OCI-LY7 (cell line): ENCODE measurements at regions not wholly inside any gene's neighbourhood (a gene's known extent, or its start where the extent isn't known, plus 50 kb on each side); places are given as distances from the start of the nearest gene placed in this dataset.

Source experiments
- BruUV-seq: library from RNA; stranded (reverse); fragments of 400-500 nt; replicated peaks from 2 replicates; lab custom pipeline; 2021; lab: Mats Ljungman, UMichigan
- CTCF ChIA-PET: fragments of 300-600 bp; sonication (Branson Sonifier 250); formaldehyde crosslinking; loops from one replicate; lab custom pipeline; 2022; ENCODE audit warnings: antibody characterized with exemption; ENCODE audit not compliant: unreplicated experiment; lab: Charles Lee
- POLR2A ChIA-PET: fragments of 300-600 bp; sonication (Branson Sonifier 250); formaldehyde crosslinking; loops from one replicate; lab custom pipeline; 2022; ENCODE audit warnings: antibody characterized with exemption; lab: Charles Lee
- DNase-seq: peaks from one replicate; pipeline ENCODE4 v3.0.0-alpha.2; 2015; ENCODE audit warnings: low spot score
- H2AFZ ChIP-seq: fragments of 200-600 bp; sonication (generic), shearing (Covaris generic); 2 replicates; pipeline ENCODE4 v1.6.1; 2014; ENCODE audit warnings: mild to moderate bottlenecking, antibody characterized with exemption, low read length, moderate library complexity
- H3K27ac ChIP-seq: fragments of 200-600 bp; sonication (generic); 2 replicates; pipeline ENCODE4 v1.5.1; 2014; ENCODE audit warnings: mixed run types, low read depth, mild to moderate bottlenecking, moderate library complexity, low read length, inconsistent platforms; ENCODE audit not compliant: poor library complexity, severe bottlenecking
- H3K36me3 ChIP-seq: fragments of 200-600 bp; sonication (generic); 2 replicates; pipeline ENCODE4 v1.6.1; 2014; ENCODE audit warnings: mild to moderate bottlenecking, antibody characterized with exemption, low read length, moderate library complexity, mixed read lengths; ENCODE audit not compliant: insufficient read depth
- H3K4me1 ChIP-seq: fragments of 200-600 bp; sonication (generic); 2 replicates; pipeline ENCODE4 v1.5.1; 2014; ENCODE audit warnings: mild to moderate bottlenecking, low read length; ENCODE audit not compliant: insufficient read depth, poor library complexity, severe bottlenecking
- H3K4me2 ChIP-seq: fragments of 200-600 bp; sonication (generic); 2 replicates; pipeline ENCODE4 v1.6.1; 2014; ENCODE audit warnings: mild to moderate bottlenecking, low read length
- H3K4me3 ChIP-seq: fragments of 200-600 bp; sonication (generic); 2 replicates; pipeline ENCODE4 v1.5.1; 2014; ENCODE audit warnings: mild to moderate bottlenecking, low read depth, low read length; ENCODE audit not compliant: poor library complexity, severe bottlenecking
- H3K79me2 ChIP-seq: fragments of 200-600 bp; sonication (generic); 2 replicates; pipeline ENCODE4 v1.6.1; 2016; ENCODE audit warnings: low read depth, mild to moderate bottlenecking, low read length, moderate library complexity, mixed read lengths; ENCODE audit not compliant: insufficient read depth
- H3K9me2 ChIP-seq: fragments of 200-600 bp; sonication (generic); 2 replicates; pipeline ENCODE4 v1.6.1; 2016; ENCODE audit warnings: mild to moderate bottlenecking, low read length, mixed read lengths; ENCODE audit not compliant: insufficient read depth
- H3K9me3 ChIP-seq: fragments of 200-600 bp; sonication (generic); 2 replicates; pipeline ENCODE4 v1.6.1; 2014; ENCODE audit warnings: mild to moderate bottlenecking, mixed run types, low read length, mixed read lengths
- H4K20me1 ChIP-seq: fragments of 200-600 bp; sonication (generic); 2 replicates; pipeline ENCODE4 v1.6.1; 2014; ENCODE audit warnings: mild to moderate bottlenecking, antibody characterized with exemption, low read length, moderate library complexity, mixed read lengths; ENCODE audit not compliant: insufficient read depth
- CTCF ChIP-seq: fragments of 200-600 bp; sonication (generic); conservative IDR thresholded peaks from 2 replicates; pipeline ENCODE4 v1.5.1; 2014; ENCODE audit warnings: mild to moderate bottlenecking, antibody characterized with exemption, low read length, moderate library complexity, mixed read lengths
- EZH2phosphoT487 ChIP-seq: fragments of 200-600 bp; sonication (generic); IDR thresholded peaks from 2 replicates; pipeline ENCODE4 v1.6.1; 2018; ENCODE audit warnings: low read depth, borderline replicate concordance, mild to moderate bottlenecking, mixed run types, antibody characterized with exemption, low read length, moderate library complexity, mixed read lengths
- intact Hi-C: fragments of 100-400 bp; cut with micrococcal nuclease; formaldehyde crosslinking; loops from one replicate; pipeline ENCODE4 v1.10.0; 2022; ENCODE audit not compliant: unreplicated experiment

DNA sequence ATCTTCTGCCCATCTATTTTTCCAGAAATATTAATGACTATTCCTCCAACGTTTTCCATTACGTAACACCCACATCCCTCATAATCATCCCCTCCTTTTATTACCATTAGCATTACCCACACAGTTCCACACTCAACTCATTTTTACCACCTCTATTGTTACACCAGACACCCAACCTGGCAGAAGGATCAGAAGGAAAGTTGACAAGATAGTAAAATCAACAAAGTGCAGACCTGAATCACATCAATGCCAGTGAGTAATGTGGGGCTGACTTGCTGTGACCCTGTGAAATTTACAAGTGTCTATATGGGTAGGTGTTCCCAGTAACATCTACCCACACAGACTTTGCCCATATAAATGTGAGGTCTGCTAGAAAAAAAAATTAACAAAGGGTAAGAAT, 568.2 kb downstream of the MAFB start:
- TF ChIP-seq EZH2phosphoT487 (no peak), CTCF (no peak)
- no peaks in the 10 kb centered on the region for H3K4me1 ChIP-seq
- H3K36me3 ChIP-seq, result no peaks in the 10 kb centered on the region
- ChIA-PET POLR2A (no interaction called here), CTCF (no interaction called here)
- no peaks in the 10 kb centered on the region for H3K9me3 ChIP-seq
- intact Hi-C loops, result no loop called here
- H3K79me2 ChIP-seq, result no peaks in the 10 kb centered on the region
- H3K27ac ChIP-seq, result no peak overlapping the region
- H3K9me2 ChIP-seq, result no peaks in the 10 kb centered on the region
- no peak overlapping the region for H3K4me2 ChIP-seq
- no peak overlapping the region for H3K4me3 ChIP-seq
- no peak overlapping the region for H2AFZ ChIP-seq
- no TSS peak for BruUV-seq
- DNase-seq, result no peak
- no peaks in the 10 kb centered on the region for H4K20me1 ChIP-seq

- H3K27ac ChIP-seq, result no peak overlapping the region
- H3K4me2 ChIP-seq, result no peak overlapping the region
- POLR2A ChIA-PET, result no interaction called here
- H3K79me2 ChIP-seq, result no peaks in the 10 kb centered on the region
- TF ChIP-seq EZH2phosphoT487 (no peak), CTCF (no peak)
- CTCF ChIA-PET, result no interaction called here
- BruUV-seq, result no TSS peak
- no peaks in the 10 kb centered on the region for H3K36me3 ChIP-seq
- H3K4me3 ChIP-seq, result no peak overlapping the region
- H4K20me1 ChIP-seq, result no peaks in the 10 kb centered on the region
- no peaks in the 10 kb centered on the region for H3K9me3 ChIP-seq
- no peak overlapping the region for H2AFZ ChIP-seq
- no peak for DNase-seq
- H3K9me2 ChIP-seq, result no peaks in the 10 kb centered on the region
- intact Hi-C loops, result no loop called here
- H3K4me1 ChIP-seq, result no peaks in the 10 kb centered on the region
Measured at GRCh38 chr20:40111282-40111681, 577.8 kb downstream of the MAFB start.

GRCh38 chr20:40110311-40110831, 578.7 kb downstream of the MAFB start:
- no peaks in the 10 kb centered on the region for H3K79me2 ChIP-seq
- no TSS peak for BruUV-seq
- intact Hi-C loops, result no loop called here
- TF ChIP-seq CTCF (no peak), EZH2phosphoT487 (no peak)
- no peak overlapping the region for H3K4me3 ChIP-seq
- no peaks in the 10 kb centered on the region for H3K9me2 ChIP-seq
- no peak overlapping the region for H3K4me2 ChIP-seq
- no peak for DNase-seq
- H3K27ac ChIP-seq, result no peak overlapping the region
- ChIA-PET CTCF (no interaction called here), POLR2A (interaction anchor here (0.6 kb wide), 1 partner anchor 1053 kb away, joined by 6 read pairs; no protein-coding TSS in a partner anchor)
- no peaks in the 10 kb centered on the region for H3K36me3 ChIP-seq
- no peaks in the 10 kb centered on the region for H3K4me1 ChIP-seq
- H2AFZ ChIP-seq, result no peak overlapping the region
- no peaks in the 10 kb centered on the region for H4K20me1 ChIP-seq
- no peaks in the 10 kb centered on the region for H3K9me3 ChIP-seq
